WTC11 (cell line): ENCODE measurements at regions not wholly inside any gene's neighbourhood (a gene's known extent, or its start where the extent isn't known, plus 50 kb on each side); places are given as distances from the start of the nearest gene placed in this dataset.

ENCODE experiments used
- ATAC-seq: fragments of 200-7000 bp; cut with Tn5 transposase; 2 replicates; pipeline ENCODE4 v1.10.0; 2021; ENCODE audit warnings: mild to moderate bottlenecking, moderate library complexity
- CTCF ChIA-PET: fragments of 300-600 bp; sonication (Branson Sonifier 250); formaldehyde crosslinking; loops from one replicate; lab custom pipeline; 2021; ENCODE audit warnings: antibody characterized with exemption; lab: Charles Lee
- POLR2A ChIA-PET: fragments of 350-600 bp; sonication (Branson Sonifier 250); formaldehyde crosslinking; loops from one replicate; lab custom pipeline; 2021; ENCODE audit warnings: antibody characterized with exemption; lab: Charles Lee
- DNase-seq: peaks from one replicate; pipeline ENCODE4 v3.0.0; 2021; ENCODE audit warnings: low spot score
- H3K27ac Mint-ChIP-seq: 2 replicates; pipeline ENCODE4 v1.8.0; 2021; ENCODE audit warnings: mixed read lengths
- H3K27me3 Mint-ChIP-seq: 2 replicates; pipeline ENCODE4 v1.8.0; 2021; ENCODE audit warnings: low read depth, mild to moderate bottlenecking, moderate library complexity, mixed read lengths
- H3K36me3 Mint-ChIP-seq: 2 replicates; pipeline ENCODE4 v1.8.0; 2021; ENCODE audit warnings: mixed read lengths
- H3K4me1 Mint-ChIP-seq: 2 replicates; pipeline ENCODE4 v1.8.0; 2022; ENCODE audit warnings: mixed read lengths
- H3K4me3 Mint-ChIP-seq: 2 replicates; pipeline ENCODE4 v1.8.0; 2021; ENCODE audit warnings: mild to moderate bottlenecking, moderate library complexity, mixed read lengths
- H3K9me3 Mint-ChIP-seq: 2 replicates; pipeline ENCODE4 v1.8.0; 2021; ENCODE audit warnings: mixed read lengths
- CBFB ChIP-seq: sonication (generic); formaldehyde crosslinking; IDR thresholded peaks from 2 replicates; pipeline ENCODE4 v1.8.1; 2022; ENCODE audit warnings: mild to moderate bottlenecking, low read depth, missing genetic modification reagents
- CTCF ChIP-seq: fragments of 200-600 bp; IDR thresholded peaks from 2 replicates; pipeline ENCODE4 v1.8.0; 2022; ENCODE audit warnings: antibody characterized with exemption
- E2F1 ChIP-seq: sonication (generic); formaldehyde crosslinking; IDR thresholded peaks from 2 replicates; pipeline ENCODE4 v1.8.0; 2022; ENCODE audit warnings: mild to moderate bottlenecking, missing genetic modification reagents
- E2F4 ChIP-seq: sonication (generic); formaldehyde crosslinking; IDR thresholded peaks from 2 replicates; pipeline ENCODE4 v1.8.1; 2022; ENCODE audit warnings: low read depth, mild to moderate bottlenecking, moderate library complexity, missing genetic modification reagents, borderline replicate concordance
- ETV6 ChIP-seq: sonication (generic); formaldehyde crosslinking; IDR thresholded peaks from 2 replicates; pipeline ENCODE4 v1.8.1; 2022; ENCODE audit warnings: mild to moderate bottlenecking, missing genetic modification reagents
- FOXK1 ChIP-seq: sonication (generic); formaldehyde crosslinking; IDR thresholded peaks from 2 replicates; pipeline ENCODE4 v1.8.0; 2022; ENCODE audit warnings: mild to moderate bottlenecking, moderate library complexity, missing genetic modification reagents
- FOXP1 ChIP-seq: sonication (generic); formaldehyde crosslinking; IDR thresholded peaks from 2 replicates; pipeline ENCODE4 v1.8.0; 2022; ENCODE audit warnings: missing genetic modification reagents, mild to moderate bottlenecking, moderate library complexity, borderline replicate concordance
- GABPB1 ChIP-seq: sonication (generic); formaldehyde crosslinking; IDR thresholded peaks from 2 replicates; pipeline ENCODE4 v1.8.1; 2023; ENCODE audit warnings: mild to moderate bottlenecking, missing genetic modification reagents
- HMGXB4 ChIP-seq: sonication (generic); formaldehyde crosslinking; IDR thresholded peaks from 2 replicates; pipeline ENCODE4 v1.8.1; 2023; ENCODE audit warnings: mild to moderate bottlenecking, moderate library complexity, missing genetic modification reagents
- JAZF1 ChIP-seq: fragments of 250-450 bp; sonication (Bioruptor Pico); IDR thresholded peaks from 2 replicates; pipeline ENCODE4 v1.9.0; 2021; ENCODE audit warnings: moderate library complexity, mild to moderate bottlenecking, inconsistent platforms
- MAX ChIP-seq: sonication (generic); formaldehyde crosslinking; IDR thresholded peaks from 2 replicates; pipeline ENCODE4 v1.8.0; 2022; ENCODE audit warnings: mild to moderate bottlenecking, missing genetic modification reagents
- SP1 ChIP-seq: sonication (generic); formaldehyde crosslinking; conservative IDR thresholded peaks from 2 replicates; pipeline ENCODE4 v1.8.1; 2022; ENCODE audit warnings: missing genetic modification reagents
- STAT6 ChIP-seq: sonication (generic); formaldehyde crosslinking; conservative IDR thresholded peaks from 2 replicates; pipeline ENCODE4 v1.8.1; 2023; ENCODE audit warnings: mild to moderate bottlenecking, low read depth, missing genetic modification reagents, moderate library complexity
- ZBTB43 ChIP-seq: sonication (generic); formaldehyde crosslinking; IDR thresholded peaks from 2 replicates; pipeline ENCODE4 v1.8.1; 2023; ENCODE audit warnings: mild to moderate bottlenecking, missing genetic modification reagents
- ZNF263 ChIP-seq: sonication (generic); formaldehyde crosslinking; IDR thresholded peaks from 2 replicates; pipeline ENCODE4 v1.8.1; 2022; ENCODE audit warnings: low read depth, mild to moderate bottlenecking, moderate library complexity, missing genetic modification reagents
- ZNF416 ChIP-seq: fragments of 250-450 bp; sonication (Bioruptor Pico); IDR thresholded peaks from 2 replicates; pipeline ENCODE4 v1.9.0; 2021; ENCODE audit warnings: mild to moderate bottlenecking, inconsistent platforms
- ZNF423 ChIP-seq: fragments of 250-450 bp; sonication (Bioruptor Pico); IDR thresholded peaks from 2 replicates; pipeline ENCODE4 v2.1.2; 2022; ENCODE audit warnings: mild to moderate bottlenecking, moderate library complexity

- Mint-ChIP-seq H3K9me3 (no peaks in the 10 kb centered on the region), H3K4me1 (peaks cover 16% of the 10 kb centered on the region), H3K27me3 (peaks cover 64% of the 10 kb centered on the region), H3K27ac (no peak overlapping the region), H3K4me3 (peak overlapping the region; percentile 53), H3K36me3 (no peaks in the 10 kb centered on the region)
- ATAC-seq (peak; percentile 92), DNase-seq (peak; percentile 90)
- POLR2A ChIA-PET = interaction anchor here (0.6 to 1.0 kb wide), 2 partner anchors 133 to 184 kb away, joined by 3 read pairs; no protein-coding TSS in a partner anchor
- TF ChIP-seq MAX (CRISPR knock-in tag) (peak; percentile 79; the same call in 1 of the 2 replicates), CTCF (peak; percentile 94), GABPB1 (CRISPR knock-in tag) (peak; percentile 72; the same call in 1 of the 2 replicates), FOXP1 (CRISPR knock-in tag) (peak; percentile 61; the same call in 1 of the 2 replicates), E2F4 (no peak), ETV6 (CRISPR knock-in tag) (0 out of 2 replicates have a peak, but pooled peaks have one; percentile 4), ZNF423 (CRISPR knock-in tag) (peak; percentile 61; the same call in 1 of the 2 replicates), HMGXB4 (CRISPR knock-in tag) (0 out of 2 replicates have a peak, but pooled peaks have one; percentile 55), JAZF1 (CRISPR knock-in tag) (no peak), ZBTB43 (CRISPR knock-in tag) (no peak), SP1 (CRISPR knock-in tag) (peak; percentile 38; the same call in 1 of the 2 replicates), CBFB (no peak), FOXK1 (peak; percentile 58)
- CTCF ChIA-PET = interaction anchor here (0.5 to 4.8 kb wide), 45 partner anchors 8 to 754 kb away, joined by 3 to 46 read pairs (median 4); partner anchors contain the start of genes ASAP2, CPSF3, ITGB1BP1 and MBOAT2
Observed at GRCh38 chr2:9142551-9143263, 63.9 kb upstream of the ASAP2 start.

GRCh38 chr2:9141706-9142460 is 64.7 kb upstream of the ASAP2 start:
- H3K27ac Mint-ChIP-seq = no peak overlapping the region
- peaks cover 16% of the 10 kb centered on the region for H3K4me1 Mint-ChIP-seq
- CTCF ChIA-PET = interaction anchor here (0.5 to 4.8 kb wide), 36 partner anchors 9 to 408 kb away, joined by 3 to 46 read pairs (median 4); partner anchors contain the start of genes ASAP2, CPSF3, ITGB1BP1 and MBOAT2
- POLR2A ChIA-PET = interaction anchor here (0.6 kb wide), 2 partner anchors 133 to 281 kb away, joined by 3 read pairs; partner anchors contain the start of genes CPSF3 and ITGB1BP1
- no peak for DNase-seq
- TF ChIP-seq ZNF263 (CRISPR knock-in tag) (no peak), HMGXB4 (CRISPR knock-in tag) (no peak), E2F1 (CRISPR knock-in tag) (no peak), ZNF416 (CRISPR knock-in tag) (no peak), STAT6 (CRISPR knock-in tag) (no peak)
- TF ChIP-seq, all 79 proteins: peak for 0
- ATAC-seq = no peak
- Mint-ChIP-seq H3K4me3 (no peak overlapping the region), H3K9me3 (no peaks in the 10 kb centered on the region), H3K36me3 (no peaks in the 10 kb centered on the region), H3K27me3 (peaks cover 64% of the 10 kb centered on the region)
